ENCODE measurements at regions not wholly inside any gene's neighbourhood (a gene's known extent, or its start where the extent isn't known, plus 50 kb on each side); places are given as distances from the start of the nearest gene placed in this dataset.

DNA sequence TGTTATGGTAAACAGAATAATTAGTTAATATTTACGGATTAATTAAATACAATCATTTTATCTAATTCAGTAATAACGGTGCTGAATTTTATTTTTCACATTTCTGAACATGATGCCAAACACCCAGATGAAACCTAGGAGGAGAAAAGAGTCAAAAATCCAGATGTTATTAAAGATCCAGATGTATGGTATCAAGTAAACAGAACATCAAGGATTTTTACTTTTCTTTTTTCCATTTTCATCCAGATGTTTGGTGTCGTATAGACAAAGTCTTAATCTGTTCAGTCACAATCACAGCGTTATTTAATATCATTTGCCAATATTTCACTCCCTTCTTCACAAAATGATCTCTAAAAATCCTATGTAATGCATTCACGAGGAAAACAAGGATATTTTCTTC lies 64.0 kb upstream of the NR2F2 start:
- H3K27me3 ChIP-seq (replicated peaks; ENCODE audit: control insufficient read depth, insufficient read depth, low read length): no peaks in the 10 kb centered on the region
- no peaks in the 10 kb centered on the region for H3K9me3 ChIP-seq (ENCODE audit: control insufficient read depth, low read length)
- no peak overlapping the region for H3K4me3 ChIP-seq (ENCODE audit: low read length)
- H3K9ac ChIP-seq (ENCODE audit: low read length): no peak overlapping the region
- peaks cover 9% of the 10 kb centered on the region for H3K4me1 ChIP-seq (ENCODE audit: control insufficient read depth, insufficient read depth, low read length)
- DNase-seq (ENCODE audit: low read depth): no peak
- peaks cover 4% of the 10 kb centered on the region for H3K36me3 ChIP-seq (ENCODE audit: control insufficient read depth, insufficient read depth, low read length, severe bottlenecking)

DNA sequence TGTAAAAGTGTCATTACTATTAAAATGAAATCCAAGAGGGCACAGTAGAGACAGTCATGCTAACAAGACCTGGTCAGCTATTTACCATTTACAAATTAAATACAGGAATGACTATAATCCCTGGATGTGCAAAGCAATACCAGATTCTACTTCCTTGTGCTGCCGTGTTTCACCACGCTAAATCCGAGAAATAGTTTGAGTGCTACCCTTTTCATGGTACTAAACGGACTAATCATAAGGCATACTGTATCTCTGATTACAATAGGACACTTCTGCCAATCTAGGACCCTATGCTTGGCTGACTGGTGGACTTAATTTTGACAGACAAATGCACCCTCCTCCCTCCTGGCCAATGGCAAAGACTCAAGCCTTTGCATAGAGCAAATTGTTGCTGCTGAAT lies 63.0 kb upstream of the NR2F2 start:
- no peaks in the 10 kb centered on the region for H3K9me3 ChIP-seq (ENCODE audit: control insufficient read depth, low read length)
- H3K4me1 ChIP-seq (ENCODE audit: control insufficient read depth, insufficient read depth, low read length): peaks cover 8% of the 10 kb centered on the region
- no peaks in the 10 kb centered on the region for H3K27me3 ChIP-seq (replicated peaks; ENCODE audit: control insufficient read depth, insufficient read depth, low read length)
- no peak overlapping the region for H3K9ac ChIP-seq (ENCODE audit: low read length)
- H3K4me3 ChIP-seq (ENCODE audit: low read length): no peak overlapping the region
- peaks cover 4% of the 10 kb centered on the region for H3K36me3 ChIP-seq (ENCODE audit: control insufficient read depth, insufficient read depth, low read length, severe bottlenecking)
- DNase-seq (ENCODE audit: low read depth): no peak

DNA sequence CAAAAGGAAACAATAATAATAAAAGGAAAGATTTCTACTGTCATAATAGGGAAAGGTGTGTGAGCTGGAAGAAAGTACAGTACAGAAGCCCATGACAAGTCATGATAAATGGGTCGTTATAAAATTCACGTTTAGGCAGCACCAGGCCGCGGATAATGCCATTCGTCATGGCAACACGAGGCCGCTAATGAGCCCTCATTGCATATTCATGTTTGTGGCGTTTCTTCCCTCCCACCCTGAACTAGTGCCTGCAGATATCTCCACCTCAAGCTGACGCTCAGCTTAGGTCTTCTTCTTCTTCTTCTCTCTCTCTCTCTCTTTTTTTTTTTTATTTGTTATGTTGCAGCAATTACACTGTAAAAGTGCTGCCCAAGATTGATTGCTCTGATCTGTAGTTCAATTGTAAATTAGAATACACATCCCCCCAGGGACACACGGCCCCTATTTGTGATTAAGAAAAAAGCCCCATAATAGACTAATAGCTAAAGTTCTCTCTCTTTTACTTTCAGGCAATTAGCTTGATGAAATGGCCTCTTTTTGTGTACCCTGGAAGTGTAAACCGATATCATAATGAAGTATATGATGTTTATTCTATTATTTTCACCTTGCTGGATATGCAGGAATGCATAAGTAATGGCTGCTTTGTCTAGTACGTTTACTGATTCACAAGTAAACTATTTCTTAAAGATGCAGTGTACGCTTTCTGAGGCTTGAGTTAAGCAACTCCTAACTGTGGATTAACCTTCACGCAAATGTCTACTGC lies 61.9 kb upstream of the NR2F2 start:
- no peak for DNase-seq (ENCODE audit: low read depth)
- H3K36me3 ChIP-seq (ENCODE audit: control insufficient read depth, insufficient read depth, low read length, severe bottlenecking): peaks cover 4% of the 10 kb centered on the region
- no peak overlapping the region for H3K4me3 ChIP-seq (ENCODE audit: low read length)
- no peaks in the 10 kb centered on the region for H3K27me3 ChIP-seq (replicated peaks; ENCODE audit: control insufficient read depth, insufficient read depth, low read length)
- no peaks in the 10 kb centered on the region for H3K9me3 ChIP-seq (ENCODE audit: control insufficient read depth, low read length)
- H3K9ac ChIP-seq (ENCODE audit: low read length): no peak overlapping the region
- peaks cover 10% of the 10 kb centered on the region for H3K4me1 ChIP-seq (ENCODE audit: control insufficient read depth, insufficient read depth, low read length)

DNA sequence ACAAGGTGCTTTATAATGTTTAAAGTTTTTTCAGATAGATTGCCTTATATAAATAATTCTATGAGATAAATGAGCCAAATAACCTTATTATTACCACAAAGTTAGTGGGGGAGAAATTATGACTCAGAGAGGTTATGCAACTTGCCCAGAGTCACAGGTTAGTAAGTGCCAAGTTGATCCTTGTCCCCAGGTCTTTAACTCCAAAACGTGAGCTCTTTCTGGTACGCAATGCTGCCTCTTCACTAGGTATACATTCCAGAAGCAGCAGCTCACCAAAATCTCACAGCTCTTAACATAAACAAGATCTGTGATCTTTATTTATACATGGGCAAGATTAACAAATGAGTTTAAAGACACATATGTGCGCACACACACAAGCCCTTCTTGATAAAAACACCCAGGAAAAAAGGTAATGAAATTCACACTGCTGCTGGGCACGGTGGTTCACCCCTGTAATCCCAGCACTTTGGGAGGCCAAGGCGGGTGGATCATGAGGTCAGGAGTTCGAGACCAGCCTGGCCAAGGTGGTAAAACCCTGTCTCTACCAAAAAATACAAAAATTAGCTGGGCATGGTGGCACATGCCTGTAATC lies 59.8 kb upstream of the NR2F2 start:
- peaks cover 4% of the 10 kb centered on the region for H3K36me3 ChIP-seq (ENCODE audit: control insufficient read depth, insufficient read depth, low read length, severe bottlenecking)
- peaks cover 30% of the 10 kb centered on the region for H3K4me1 ChIP-seq (ENCODE audit: control insufficient read depth, insufficient read depth, low read length)
- DNase-seq (ENCODE audit: low read depth): no peak
- no peaks in the 10 kb centered on the region for H3K27me3 ChIP-seq (replicated peaks; ENCODE audit: control insufficient read depth, insufficient read depth, low read length)
- no peaks in the 10 kb centered on the region for H3K9me3 ChIP-seq (ENCODE audit: control insufficient read depth, low read length)
- H3K4me3 ChIP-seq (ENCODE audit: low read length): no peak overlapping the region
- H3K9ac ChIP-seq (ENCODE audit: low read length): no peak overlapping the region

DNA sequence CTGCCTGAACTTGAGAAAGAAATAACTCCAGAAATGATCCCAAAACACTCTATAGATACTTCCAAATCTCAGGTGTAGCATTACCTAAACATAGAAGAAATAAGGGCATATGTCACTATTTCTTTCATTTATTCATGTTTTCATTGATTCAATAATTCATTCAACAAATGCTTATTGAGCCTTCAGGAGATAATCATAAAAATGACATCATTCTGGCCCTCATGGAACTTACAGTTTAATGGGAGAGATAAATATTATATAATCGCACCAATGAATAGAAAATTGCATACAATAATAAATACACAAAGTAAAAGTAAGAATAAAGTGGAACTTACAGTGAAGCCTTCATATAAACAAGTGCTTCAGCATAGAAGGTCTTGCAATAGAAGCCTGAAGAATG lies 58.1 kb upstream of the NR2F2 start:
- peaks cover 2% of the 10 kb centered on the region for H3K36me3 ChIP-seq (ENCODE audit: control insufficient read depth, insufficient read depth, low read length, severe bottlenecking)
- DNase-seq (ENCODE audit: low read depth): no peak
- H3K4me3 ChIP-seq (ENCODE audit: low read length): no peak overlapping the region

DNA sequence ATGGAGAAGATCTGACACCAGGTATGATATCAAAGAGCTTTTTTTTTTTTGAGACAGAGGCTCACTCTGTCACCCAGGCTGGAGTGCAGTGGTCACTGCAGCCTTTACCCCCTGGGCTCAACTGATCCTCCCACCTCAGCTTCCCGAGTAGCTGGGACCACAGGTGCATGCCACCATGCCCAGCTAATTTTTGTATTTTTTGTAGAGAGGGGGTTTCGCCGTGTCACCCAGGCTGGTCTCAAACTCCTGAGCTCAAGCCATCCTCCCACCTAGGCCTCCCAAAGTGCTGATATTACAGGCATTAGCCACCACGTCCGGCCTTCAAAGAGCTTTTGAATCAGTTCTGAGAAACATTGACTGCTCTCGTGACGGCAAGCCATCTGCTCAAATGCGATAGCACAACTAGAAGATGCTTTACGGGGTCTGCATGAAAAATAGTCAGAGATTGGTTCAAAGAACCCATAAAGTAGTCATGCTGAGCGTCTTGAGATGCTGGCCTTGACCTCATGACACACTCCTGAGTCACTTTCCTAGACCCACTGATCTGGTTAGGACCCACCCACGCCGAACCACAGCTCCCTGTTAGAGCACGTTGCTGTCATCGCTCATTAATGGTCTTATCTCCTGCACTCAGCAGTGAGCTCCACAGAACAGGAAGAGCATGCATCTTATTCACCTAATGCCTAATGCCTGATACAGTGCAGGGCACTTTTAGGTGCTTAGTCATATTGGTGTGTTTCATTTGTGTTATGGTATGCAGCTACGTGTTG lies 57.0 kb upstream of the NR2F2 start:
- H3K4me1 ChIP-seq (ENCODE audit: control insufficient read depth, insufficient read depth, low read length): peaks cover 43% of the 10 kb centered on the region
- no peak overlapping the region for H3K9ac ChIP-seq (ENCODE audit: low read length)
- no peak overlapping the region for H3K4me3 ChIP-seq (ENCODE audit: low read length)
- no peaks in the 10 kb centered on the region for H3K27me3 ChIP-seq (replicated peaks; ENCODE audit: control insufficient read depth, insufficient read depth, low read length)
- peak; percentile 57 for DNase-seq (ENCODE audit: low read depth)
- H3K9me3 ChIP-seq (ENCODE audit: control insufficient read depth, low read length): no peaks in the 10 kb centered on the region
- H3K36me3 ChIP-seq (ENCODE audit: control insufficient read depth, insufficient read depth, low read length, severe bottlenecking): no peaks in the 10 kb centered on the region

More for the DNA sequence above, 58.1 kb upstream of the NR2F2 start:
- Histone ChIP-seq H3K4me1 (ENCODE audit: control insufficient read depth, insufficient read depth, low read length) (peaks cover 43% of the 10 kb centered on the region), H3K9me3 (ENCODE audit: control insufficient read depth, low read length) (no peaks in the 10 kb centered on the region), H3K27me3 (replicated peaks; ENCODE audit: control insufficient read depth, insufficient read depth, low read length) (no peaks in the 10 kb centered on the region), H3K9ac (ENCODE audit: low read length) (no peak overlapping the region)

DNA sequence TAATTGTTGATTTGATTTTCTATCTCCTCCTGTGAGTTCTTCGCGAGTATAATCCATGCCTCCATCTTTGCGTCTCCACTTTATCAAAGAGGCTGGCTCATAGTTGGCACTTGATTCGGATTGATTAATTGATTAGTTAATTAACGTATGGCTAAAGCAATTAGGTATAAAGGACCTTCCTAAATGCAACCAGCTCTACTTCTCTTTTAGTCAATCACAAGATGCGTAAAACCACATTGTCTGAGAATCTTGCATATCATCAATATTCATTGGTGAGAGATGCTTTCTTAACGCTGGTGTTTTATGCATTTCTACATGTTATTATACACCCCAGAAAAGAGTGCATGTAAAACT lies 56.4 kb upstream of the NR2F2 start:
- H3K27me3 ChIP-seq (replicated peaks; ENCODE audit: control insufficient read depth, insufficient read depth, low read length): no peaks in the 10 kb centered on the region
- H3K9ac ChIP-seq (ENCODE audit: low read length): no peak overlapping the region
- H3K4me3 ChIP-seq (ENCODE audit: low read length): no peak overlapping the region
- no peaks in the 10 kb centered on the region for H3K36me3 ChIP-seq (ENCODE audit: control insufficient read depth, insufficient read depth, low read length, severe bottlenecking)
- H3K4me1 ChIP-seq (ENCODE audit: control insufficient read depth, insufficient read depth, low read length): peaks cover 43% of the 10 kb centered on the region
- no peak for DNase-seq (ENCODE audit: low read depth)
- H3K9me3 ChIP-seq (ENCODE audit: control insufficient read depth, low read length): no peaks in the 10 kb centered on the region

DNA sequence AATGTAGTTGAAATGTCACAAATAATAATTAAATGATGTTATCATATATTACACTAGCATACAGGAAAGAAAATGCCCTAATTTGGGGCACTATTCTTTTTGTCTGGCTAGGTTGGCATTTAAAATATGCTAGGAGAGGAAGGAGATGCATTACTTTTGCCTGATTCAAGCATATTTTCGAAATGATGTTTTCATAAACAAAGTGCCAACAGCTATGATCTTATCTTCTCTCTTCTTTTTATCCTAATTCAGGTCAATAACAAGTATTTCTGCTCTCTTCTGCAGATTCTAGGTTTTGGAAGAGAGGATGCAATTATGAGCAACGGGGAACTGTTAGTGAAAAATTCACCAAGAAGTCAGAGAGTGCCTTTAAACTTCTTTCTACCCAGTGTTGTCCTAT lies 55.8 kb upstream of the NR2F2 start:
- H3K36me3 ChIP-seq (ENCODE audit: control insufficient read depth, insufficient read depth, low read length, severe bottlenecking): no peaks in the 10 kb centered on the region
- H3K9ac ChIP-seq (ENCODE audit: low read length): no peak overlapping the region
- no peaks in the 10 kb centered on the region for H3K9me3 ChIP-seq (ENCODE audit: control insufficient read depth, low read length)
- H3K4me1 ChIP-seq (ENCODE audit: control insufficient read depth, insufficient read depth, low read length): peaks cover 43% of the 10 kb centered on the region
- no peak overlapping the region for H3K4me3 ChIP-seq (ENCODE audit: low read length)
- DNase-seq (ENCODE audit: low read depth): peak; percentile 53
- no peaks in the 10 kb centered on the region for H3K27me3 ChIP-seq (replicated peaks; ENCODE audit: control insufficient read depth, insufficient read depth, low read length)

DNA sequence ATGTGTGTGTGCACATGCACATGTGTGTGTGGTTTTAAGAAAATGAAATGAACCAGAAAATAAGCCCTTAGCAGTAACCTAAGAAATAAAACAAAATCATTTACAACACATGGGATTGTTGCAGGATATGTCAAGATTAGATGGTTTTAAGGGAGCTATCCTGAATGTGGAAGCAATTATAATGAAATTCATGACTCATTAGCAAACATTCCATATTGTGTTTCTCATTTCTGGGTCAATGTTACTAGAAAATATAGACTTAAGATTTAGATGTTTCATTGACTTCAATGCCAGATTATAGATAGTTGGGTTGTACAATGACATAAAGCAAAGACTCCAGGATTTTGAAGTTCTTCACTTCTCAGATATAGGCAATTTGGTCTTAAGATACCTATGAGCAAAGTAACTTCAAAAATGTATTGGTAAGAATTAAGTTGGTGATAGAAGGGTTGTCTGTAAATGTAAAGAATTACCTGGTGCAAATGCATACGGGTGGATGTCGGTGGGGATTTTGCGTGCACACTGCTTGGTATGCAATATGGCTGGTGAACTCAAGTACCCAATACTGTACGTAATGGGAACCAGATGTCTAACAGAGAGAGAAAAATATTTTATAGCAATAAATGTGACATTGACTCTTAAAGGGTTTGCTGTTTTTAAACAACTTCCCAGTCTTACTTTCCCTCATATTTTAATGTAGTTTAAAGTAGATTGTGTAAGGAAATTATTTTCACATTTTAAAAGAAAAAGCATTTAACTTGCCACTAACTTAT lies 53.9 kb upstream of the NR2F2 start:
- H3K9ac ChIP-seq (ENCODE audit: low read length): no peak overlapping the region
- no peaks in the 10 kb centered on the region for H3K36me3 ChIP-seq (ENCODE audit: control insufficient read depth, insufficient read depth, low read length, severe bottlenecking)
- no peaks in the 10 kb centered on the region for H3K9me3 ChIP-seq (ENCODE audit: control insufficient read depth, low read length)

More for the DNA sequence above, 53.9 kb upstream of the NR2F2 start:
- peak; percentile 84 for DNase-seq (ENCODE audit: low read depth)
- H3K27me3 ChIP-seq (replicated peaks; ENCODE audit: control insufficient read depth, insufficient read depth, low read length): no peaks in the 10 kb centered on the region
- peaks cover 36% of the 10 kb centered on the region for H3K4me1 ChIP-seq (ENCODE audit: control insufficient read depth, insufficient read depth, low read length)
- no peak overlapping the region for H3K4me3 ChIP-seq (ENCODE audit: low read length)

All from adipocyte (in vitro differentiated cells).